ENCODE measurements at regions not wholly inside any gene's neighbourhood (a gene's known extent, or its start where the extent isn't known, plus 50 kb on each side); places are given as distances from the start of the nearest gene placed in this dataset.
"Not testable (repeated sequence)": the region's sequence is repeated elsewhere in the genome, so short reads cannot be mapped to it uniquely, and the experiment has no call there.

- no peak for DNase-seq
These were observed 130.1 kb upstream of the ZEB1 start for GRCh38 chr10:31188792-31189406.

GRCh38 chr10:31190488-31190887, 128.5 kb upstream of the ZEB1 start:
- DNase-seq, result no peak

DNA sequence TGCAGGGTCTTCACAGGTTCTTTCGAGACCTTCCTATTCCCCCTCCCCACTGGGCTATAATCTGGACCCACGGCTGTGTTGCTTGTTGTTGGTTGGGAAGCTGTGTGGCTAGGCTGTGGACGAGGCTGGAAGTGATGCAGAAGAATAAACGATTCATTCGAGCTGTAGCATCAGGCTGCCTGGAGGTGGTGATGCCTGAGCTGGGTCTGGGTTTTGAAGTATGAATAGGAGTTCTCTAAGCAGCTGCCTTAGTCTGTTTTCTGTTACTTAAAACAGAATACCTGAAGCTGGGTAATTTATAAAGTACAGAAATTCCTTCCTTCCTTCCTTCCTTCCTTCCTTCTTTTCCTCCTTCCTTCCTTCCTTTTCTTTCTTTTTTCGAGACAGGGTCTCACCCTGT, 126.5 kb upstream of the ZEB1 start:
- no peak for DNase-seq

GRCh38 chr10:31194986-31195385, 124.0 kb upstream of the ZEB1 start:
- DNase-seq, result no peak

DNA sequence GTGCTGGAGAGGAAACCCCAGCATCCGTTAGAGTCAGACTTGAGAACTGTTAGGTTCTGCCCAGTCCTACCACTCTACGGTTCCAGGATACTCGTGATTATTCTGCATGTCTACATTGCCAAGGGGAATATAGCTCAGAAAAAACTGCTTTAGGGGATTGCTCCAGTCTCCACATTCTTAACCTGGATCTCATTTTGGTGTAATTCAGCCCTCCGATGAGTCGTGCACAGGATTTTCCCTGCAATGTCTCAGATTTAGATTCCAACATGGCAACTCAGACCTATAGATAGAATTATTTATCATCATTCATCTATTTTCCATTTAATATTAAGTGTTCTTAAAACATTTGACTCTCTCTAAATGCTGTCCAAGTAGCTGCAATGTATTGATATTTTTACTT, 121.1 kb upstream of the ZEB1 start:
- DNase-seq, result no peak

DNA sequence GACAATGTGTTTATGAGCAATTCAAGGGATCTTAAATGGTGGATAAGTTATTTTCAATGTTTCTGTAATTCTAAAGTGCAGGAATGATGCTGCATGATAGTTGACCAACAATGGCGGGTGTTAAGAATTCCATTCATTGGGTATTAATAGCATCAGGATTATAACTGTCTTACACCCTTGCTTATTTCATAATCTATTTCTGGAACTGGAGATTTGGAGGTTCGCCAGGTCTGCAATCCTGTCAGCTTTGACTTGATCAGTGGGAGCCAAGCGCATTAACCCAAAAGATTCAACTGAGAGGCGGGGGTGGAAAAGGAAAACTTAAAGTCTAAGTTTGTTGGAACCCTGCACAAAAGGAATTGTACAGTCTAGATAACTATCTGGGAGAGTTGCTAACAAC, 114.9 kb upstream of the ZEB1 start:
- no peak for DNase-seq

DNA sequence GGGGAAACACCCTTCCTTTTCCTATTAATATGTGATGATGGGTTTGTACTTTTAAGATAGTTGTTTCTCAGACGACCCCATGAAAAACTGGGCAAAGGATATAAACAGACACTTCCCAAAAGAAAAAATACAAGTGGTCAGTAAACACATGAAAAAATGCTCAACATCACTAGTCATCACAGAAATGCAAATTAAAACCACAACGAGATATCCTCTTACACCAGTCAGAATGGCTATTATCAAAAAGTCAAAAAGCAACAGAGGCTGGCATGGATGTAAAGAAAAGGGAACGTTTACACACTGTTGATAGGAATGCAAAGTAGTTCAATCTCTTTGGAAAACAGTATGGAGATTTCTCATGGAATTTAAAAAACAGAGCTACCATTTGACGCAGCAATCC, 111.4 kb upstream of the ZEB1 start:
- no peak for DNase-seq

DNA sequence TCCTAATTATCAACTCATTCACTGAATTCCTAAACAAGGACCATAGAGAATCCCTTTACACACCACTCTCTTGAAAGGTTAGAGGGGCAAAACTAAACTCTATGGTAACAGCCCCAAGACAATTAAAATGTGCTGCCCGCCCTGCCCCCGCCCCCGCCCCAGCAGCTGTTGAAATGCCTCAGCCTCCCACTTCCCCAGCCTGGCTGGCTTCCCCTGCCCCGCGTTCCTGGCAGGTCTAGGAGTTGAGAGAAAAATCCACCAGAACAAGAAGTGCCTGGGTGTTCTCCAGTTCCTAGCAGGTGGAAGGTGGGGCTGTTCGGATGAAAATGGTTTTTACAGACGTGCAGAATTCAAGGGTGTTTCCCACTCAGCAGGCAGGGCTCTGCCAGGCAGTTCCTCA, 109.5 kb upstream of the ZEB1 start:
- DNase-seq, result no peak

GRCh38 chr10:31210190-31210589, 108.8 kb upstream of the ZEB1 start:
- no peak for DNase-seq

DNA sequence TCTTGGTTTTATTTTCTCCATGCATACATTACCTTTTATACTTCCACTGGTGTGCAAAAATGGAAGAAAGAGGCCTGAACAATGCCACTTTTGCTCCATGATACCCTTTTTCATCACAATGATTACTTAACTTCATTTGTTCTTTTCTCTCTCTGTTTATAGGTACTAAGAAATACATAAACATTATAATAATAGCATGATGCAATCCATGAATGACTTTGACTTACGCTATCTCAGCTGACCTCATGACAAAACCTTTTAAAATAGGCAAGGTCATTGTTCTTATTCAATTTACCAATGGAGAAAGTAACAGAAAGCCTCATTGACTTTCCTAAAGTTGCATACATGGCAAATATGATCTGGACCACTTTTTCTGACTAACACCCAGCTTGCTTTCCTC, 105.1 kb upstream of the ZEB1 start:
- DNase-seq, result no peak

DNA sequence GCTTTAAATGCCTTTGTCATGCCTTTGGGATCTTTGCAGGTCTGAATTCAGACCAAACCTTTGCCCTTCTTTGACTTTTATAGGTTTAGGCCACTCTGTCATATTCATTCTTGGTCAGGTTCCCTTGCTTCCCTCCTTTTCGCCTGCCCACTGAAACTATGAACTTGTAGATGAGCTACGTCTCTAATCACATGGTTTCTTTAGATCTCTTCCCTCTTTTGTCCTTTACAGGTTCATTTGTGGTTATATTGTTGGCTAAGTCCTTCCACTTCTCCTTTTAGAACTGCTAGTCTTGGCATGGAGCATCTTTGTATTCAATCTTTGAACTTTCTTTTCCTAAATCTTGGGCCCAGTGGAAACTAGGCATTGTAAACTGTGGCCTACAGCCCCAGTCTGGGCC, 104.0 kb upstream of the ZEB1 start:
- DNase-seq, result no peak

DNA sequence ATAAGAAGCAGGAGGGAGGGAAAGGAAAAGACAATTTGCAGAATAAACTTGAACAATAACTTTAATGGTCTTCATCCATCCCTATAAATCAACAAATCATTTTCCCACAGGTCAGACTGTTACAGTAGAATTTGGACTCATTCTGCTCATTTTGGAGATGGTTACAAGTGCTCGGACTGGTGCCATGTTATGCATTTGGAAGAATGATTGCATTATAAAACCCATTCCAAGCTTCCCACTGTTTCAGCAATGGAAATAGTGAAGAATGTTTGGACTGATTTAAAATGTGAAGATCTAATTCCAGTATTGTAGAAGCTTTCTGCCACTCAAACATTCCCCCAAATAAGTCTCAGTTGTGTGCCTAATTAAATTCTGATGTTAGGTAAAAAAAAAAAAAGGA, 99.7 kb upstream of the ZEB1 start:
- no peak for DNase-seq

DNA sequence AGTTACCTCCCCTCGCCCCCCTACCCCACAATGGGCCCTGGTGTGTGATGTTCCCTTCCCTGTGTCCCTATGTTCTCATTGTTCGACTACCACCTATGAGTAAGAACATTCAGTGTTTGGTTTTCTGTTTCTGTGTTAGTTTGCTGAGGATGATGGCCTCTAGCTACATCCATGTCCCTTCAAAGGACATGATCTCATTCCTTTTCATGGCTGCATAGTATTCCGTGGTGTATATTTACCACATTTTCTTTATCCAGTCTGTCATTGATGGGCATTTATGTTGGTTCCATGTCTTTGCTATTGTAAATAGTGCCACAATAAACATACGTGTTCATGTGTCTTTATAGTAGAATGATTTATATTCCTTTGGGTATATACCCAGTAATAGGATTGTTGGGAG, 90.2 kb upstream of the ZEB1 start:
- DNase-seq, result not testable (repeated sequence)

DNA sequence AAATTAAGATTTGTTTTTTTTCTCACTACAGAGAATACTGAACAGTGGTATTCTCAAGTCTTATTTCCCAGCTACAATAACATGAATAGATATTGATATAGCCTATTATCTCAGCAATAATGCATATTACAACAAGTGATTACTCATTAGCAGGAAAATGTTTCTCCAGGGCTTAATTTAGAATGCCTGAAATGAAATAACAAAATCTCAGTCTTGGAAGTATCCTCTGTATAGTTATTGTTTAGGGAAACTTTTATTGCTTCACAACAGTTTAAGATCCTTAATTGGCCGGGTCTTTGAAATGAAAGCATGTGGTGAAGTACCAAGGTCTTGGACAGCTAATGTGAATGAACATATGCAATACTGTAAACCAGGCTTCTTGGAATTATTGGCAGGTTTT, 79.1 kb upstream of the ZEB1 start:
- DNase-seq, result no peak

DNA sequence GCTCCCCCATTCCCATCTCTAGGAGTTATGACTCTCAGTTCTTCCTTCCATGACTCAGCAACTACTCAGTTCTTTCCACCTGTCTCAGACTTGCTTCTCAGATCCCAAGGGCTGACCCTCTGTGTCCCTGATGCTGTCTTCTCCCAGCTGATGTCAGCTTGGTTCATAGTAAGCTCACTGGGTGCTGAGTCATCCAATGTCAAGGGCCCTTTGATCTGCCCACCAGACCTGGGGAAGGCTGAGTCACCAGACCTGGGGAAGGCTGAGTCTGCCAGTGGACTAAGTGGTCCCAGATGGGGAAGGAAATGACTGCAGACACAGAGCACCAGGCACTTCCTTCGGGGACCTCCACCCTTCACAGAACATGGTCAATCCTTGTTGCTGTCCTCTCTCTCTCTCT, 76.1 kb upstream of the ZEB1 start:
- no peak for DNase-seq

- DNase-seq, result not testable (repeated sequence)
These were observed 67.9 kb upstream of the ZEB1 start for GRCh38 chr10:31251118-31251517.

DNA sequence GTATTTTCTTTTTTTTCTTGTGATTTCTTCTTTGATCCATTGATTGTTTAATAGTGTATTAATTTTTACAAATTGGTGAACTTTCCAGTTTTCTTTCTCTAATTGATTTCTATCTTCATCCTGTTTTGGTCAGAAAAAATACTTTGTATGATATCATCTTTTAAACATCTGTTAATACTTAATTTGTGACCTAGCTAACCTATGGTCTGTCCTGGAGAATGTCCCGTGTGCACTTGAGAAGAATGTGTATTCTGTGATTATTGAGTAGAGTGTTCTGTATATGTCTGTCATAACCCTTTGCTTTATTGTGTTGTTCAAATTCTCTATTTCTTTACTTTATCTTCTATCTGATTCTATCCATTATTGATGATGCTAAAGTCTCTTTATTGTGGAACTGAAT, 65.8 kb upstream of the ZEB1 start:
- DNase-seq, result no peak

DNA sequence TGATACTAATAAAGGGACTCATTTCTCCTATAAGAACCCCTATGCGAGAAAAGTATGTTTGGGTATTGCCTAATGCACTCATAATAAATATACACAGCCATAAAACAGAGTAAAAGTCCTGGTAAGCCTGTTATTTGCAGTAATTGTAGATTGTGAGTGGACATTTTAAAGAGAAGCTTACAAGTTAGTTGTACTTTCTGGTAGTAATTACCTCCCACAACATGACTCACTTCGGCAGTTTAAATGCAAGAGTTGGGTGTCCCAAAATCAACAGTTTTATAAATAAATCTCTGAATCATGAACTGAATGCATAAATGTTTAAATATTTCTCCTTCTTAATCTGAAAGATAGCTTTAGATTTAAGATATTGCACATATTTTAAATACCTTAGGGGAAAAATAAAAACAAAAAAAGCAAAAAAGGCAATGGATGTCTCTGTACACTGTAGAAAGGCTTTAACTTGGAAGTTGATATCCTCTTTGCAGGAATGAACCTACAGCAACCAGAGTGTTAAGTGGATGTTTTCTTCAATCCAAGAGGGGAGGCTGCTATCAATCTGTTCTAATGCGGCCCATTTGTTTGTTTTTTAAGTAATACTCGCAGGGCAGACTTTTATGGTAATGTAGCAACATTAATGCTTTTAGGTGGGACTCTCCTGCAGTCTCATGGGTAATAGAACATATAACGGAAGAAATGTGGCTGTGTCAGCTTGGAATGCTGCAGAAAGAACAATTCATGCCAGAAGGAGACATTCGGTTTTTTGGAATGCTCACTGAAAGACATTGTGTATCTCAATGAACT, 57.3 kb upstream of the ZEB1 start:
- DNase-seq, result no peak

GRCh38 chr10:31262672-31263071, 56.3 kb upstream of the ZEB1 start:
- no peak for DNase-seq

DNA sequence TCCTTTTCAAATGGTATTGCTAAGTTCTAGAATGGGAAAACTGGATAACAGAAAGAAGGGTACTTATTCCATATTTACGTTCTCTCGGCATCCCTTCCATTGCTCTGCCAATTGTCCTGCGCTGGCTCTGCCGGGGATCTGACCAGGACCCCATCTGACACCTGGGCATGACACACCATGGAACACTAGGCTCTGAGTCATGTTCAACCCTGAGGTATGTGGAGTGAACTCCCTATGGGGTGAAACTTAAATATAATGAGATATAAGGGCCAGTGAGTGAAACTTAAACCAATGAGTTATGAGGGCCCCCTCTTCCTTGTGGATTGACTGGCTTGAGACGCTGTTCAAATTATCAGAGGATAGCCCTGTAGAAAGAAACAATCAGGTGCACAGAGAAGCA, 55.1 kb upstream of the ZEB1 start:
- DNase-seq, result no peak

DNA sequence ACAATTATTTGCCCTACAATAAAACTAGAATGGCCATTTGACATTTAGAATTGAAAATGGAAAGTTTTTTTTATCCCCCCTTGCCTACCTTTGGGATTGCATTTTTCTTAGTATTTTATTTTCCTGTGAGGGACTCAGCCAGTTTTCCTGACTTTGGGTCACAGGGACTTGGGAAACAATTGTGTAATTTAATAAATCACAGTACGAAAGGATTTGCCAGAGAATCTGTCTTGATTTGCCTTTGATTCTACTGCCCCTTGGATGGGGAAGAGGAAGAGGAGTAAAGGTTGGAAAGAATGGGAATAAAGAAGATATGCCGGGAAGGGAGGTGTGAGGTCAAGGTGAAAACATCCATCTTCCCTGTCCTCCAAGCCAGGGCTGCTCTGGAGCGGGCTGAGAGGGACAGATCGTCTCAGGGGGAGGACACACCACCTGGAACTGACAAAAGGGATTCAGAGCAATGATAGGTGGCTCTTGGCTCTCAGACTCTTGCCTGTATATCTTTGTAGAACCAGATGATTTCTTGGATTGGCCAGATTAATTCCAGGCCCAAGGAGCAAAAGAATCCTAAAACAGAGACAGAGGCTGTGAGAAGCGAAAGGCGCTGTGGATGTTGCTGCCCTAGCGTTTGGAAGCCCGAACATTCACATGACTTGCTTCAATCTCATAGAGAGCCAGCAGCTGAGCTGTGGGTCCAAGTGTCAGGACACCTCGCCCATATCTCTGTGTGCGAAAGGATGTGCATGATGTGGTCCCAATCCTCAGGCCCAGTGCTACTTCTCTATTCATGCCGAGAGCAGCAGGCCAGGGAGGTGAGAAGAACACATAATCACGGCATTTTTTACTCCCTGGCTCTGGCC, 50.3 kb upstream of the ZEB1 start:
- no peak for DNase-seq

Data from activated effector memory CD4-positive, alpha-beta T cell treated with Interleukin-2 at 50 U/mL for 16 hours (primary cell).